ENCODE measurements at regions not wholly inside any gene's neighbourhood (a gene's known extent, or its start where the extent isn't known, plus 50 kb on each side); places are given as distances from the start of the nearest gene placed in this dataset.
"Not testable (repeated sequence)": the region's sequence is repeated elsewhere in the genome, so short reads cannot be mapped to it uniquely, and the experiment has no call there.

GRCh38 chr12:72723732-72724131, 451.6 kb downstream of the TRHDE start:
- Mint-ChIP-seq H3K27ac (no peak overlapping the region), H3K4me1 (no peaks in the 10 kb centered on the region)

GRCh38 chr12:72729451-72730010, 457.4 kb downstream of the TRHDE start:
- ATAC-seq (replicated peaks), result no peak
- Mint-ChIP-seq H3K36me3 (ENCODE audit: low read depth) (no peaks in the 10 kb centered on the region), H3K27me3 (no peaks in the 10 kb centered on the region), H3K4me1 (no peaks in the 10 kb centered on the region), H3K9me3 (peaks cover 17% of the 10 kb centered on the region), H3K27ac (no peak overlapping the region), H3K4me3 (no peak overlapping the region)

More at GRCh38 chr12:72723732-72724131, 451.6 kb downstream of the TRHDE start:
- ATAC-seq (replicated peaks), result no peak
- Mint-ChIP-seq H3K27me3 (no peaks in the 10 kb centered on the region), H3K9me3 (peaks cover 5% of the 10 kb centered on the region), H3K36me3 (ENCODE audit: low read depth) (no peaks in the 10 kb centered on the region), H3K4me3 (no peak overlapping the region)

- Mint-ChIP-seq H3K4me1 (no peaks in the 10 kb centered on the region), H3K36me3 (ENCODE audit: low read depth) (no peaks in the 10 kb centered on the region), H3K27ac (no peak overlapping the region), H3K27me3 (no peaks in the 10 kb centered on the region), H3K4me3 (no peak overlapping the region), H3K9me3 (peaks cover 11% of the 10 kb centered on the region)
- ATAC-seq (replicated peaks), result no peak
Measured at GRCh38 chr12:72734581-72734980, 462.4 kb downstream of the TRHDE start.

DNA sequence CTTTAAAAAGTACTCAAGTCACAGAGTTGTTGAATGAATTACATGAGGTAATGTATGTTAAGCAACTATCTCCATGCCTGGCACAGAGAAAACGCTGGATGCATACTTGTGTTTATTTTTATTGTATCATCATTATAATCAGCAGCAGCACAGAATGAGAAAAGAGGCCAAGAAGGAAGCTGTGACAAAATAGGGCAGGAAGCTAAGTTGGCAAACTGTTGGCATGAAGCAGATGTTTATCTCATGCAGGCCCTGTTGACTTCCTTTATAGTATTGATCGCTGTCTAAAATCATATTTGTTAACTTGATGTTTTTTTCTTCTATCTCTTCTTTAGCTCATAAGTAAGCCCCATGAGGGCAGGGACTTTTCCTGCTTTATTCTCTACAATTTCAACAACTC, 466.6 kb downstream of the TRHDE start:
- ATAC-seq (replicated peaks), result no peak
- no peak overlapping the region for H3K27ac Mint-ChIP-seq
- no peaks in the 10 kb centered on the region for H3K4me1 Mint-ChIP-seq
- H3K27me3 Mint-ChIP-seq, result no peaks in the 10 kb centered on the region
- no peak overlapping the region for H3K4me3 Mint-ChIP-seq
- H3K9me3 Mint-ChIP-seq, result peaks cover 6% of the 10 kb centered on the region
- no peaks in the 10 kb centered on the region for H3K36me3 Mint-ChIP-seq (ENCODE audit: low read depth)

- no peaks in the 10 kb centered on the region for H3K4me1 Mint-ChIP-seq
- H3K4me3 Mint-ChIP-seq, result no peak overlapping the region
- H3K9me3 Mint-ChIP-seq, result peaks cover 11% of the 10 kb centered on the region
- H3K27ac Mint-ChIP-seq, result no peak overlapping the region
- no peaks in the 10 kb centered on the region for H3K36me3 Mint-ChIP-seq (ENCODE audit: low read depth)
- ATAC-seq (replicated peaks), result no peak
- no peaks in the 10 kb centered on the region for H3K27me3 Mint-ChIP-seq
Measured at GRCh38 chr12:72740064-72740463, 467.9 kb downstream of the TRHDE start.

DNA sequence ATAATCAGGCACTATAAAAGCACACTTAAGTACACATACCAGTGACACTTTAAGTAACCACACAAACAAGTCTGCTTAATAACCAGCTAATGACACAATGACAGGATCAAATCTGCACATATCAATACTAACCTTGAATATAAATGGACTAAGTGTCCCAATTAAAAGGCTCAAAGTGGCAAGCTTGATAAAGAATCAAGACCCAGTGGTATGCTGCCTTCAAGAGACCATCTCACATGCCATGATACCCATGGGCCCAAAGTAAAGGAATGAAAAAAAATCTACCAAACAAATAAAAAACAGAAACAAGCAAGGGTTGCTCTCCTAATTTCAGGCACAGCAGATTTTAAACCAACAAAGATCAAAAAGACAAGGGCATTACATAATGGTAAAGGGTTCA, 470.4 kb downstream of the TRHDE start:
- Mint-ChIP-seq H3K9me3 (peaks cover 15% of the 10 kb centered on the region), H3K36me3 (ENCODE audit: low read depth) (no peaks in the 10 kb centered on the region), H3K27me3 (no peaks in the 10 kb centered on the region), H3K4me1 (no peaks in the 10 kb centered on the region), H3K4me3 (no peak overlapping the region), H3K27ac (no peak overlapping the region)
- ATAC-seq (replicated peaks), result no peak

- Mint-ChIP-seq H3K36me3 (ENCODE audit: low read depth) (no peaks in the 10 kb centered on the region), H3K27me3 (no peaks in the 10 kb centered on the region), H3K27ac (no peak overlapping the region), H3K4me3 (no peak overlapping the region), H3K9me3 (peaks cover 15% of the 10 kb centered on the region), H3K4me1 (no peaks in the 10 kb centered on the region)
- ATAC-seq (replicated peaks), result no peak
Measured at GRCh38 chr12:72746048-72746447, 473.9 kb downstream of the TRHDE start.

- H3K9me3 Mint-ChIP-seq, result peaks cover 15% of the 10 kb centered on the region
- no peaks in the 10 kb centered on the region for H3K27me3 Mint-ChIP-seq
- no peak for ATAC-seq (replicated peaks)
- H3K4me3 Mint-ChIP-seq, result no peak overlapping the region
- H3K36me3 Mint-ChIP-seq (ENCODE audit: low read depth), result no peaks in the 10 kb centered on the region
- no peak overlapping the region for H3K27ac Mint-ChIP-seq
- no peaks in the 10 kb centered on the region for H3K4me1 Mint-ChIP-seq
Measured at GRCh38 chr12:72747111-72747849, 475.1 kb downstream of the TRHDE start.

GRCh38 chr12:72748971-72749370, 476.8 kb downstream of the TRHDE start:
- no peak overlapping the region for H3K4me3 Mint-ChIP-seq
- H3K27ac Mint-ChIP-seq, result no peak overlapping the region
- no peaks in the 10 kb centered on the region for H3K4me1 Mint-ChIP-seq
- no peaks in the 10 kb centered on the region for H3K36me3 Mint-ChIP-seq (ENCODE audit: low read depth)
- no peaks in the 10 kb centered on the region for H3K27me3 Mint-ChIP-seq
- peaks cover 11% of the 10 kb centered on the region for H3K9me3 Mint-ChIP-seq
- ATAC-seq (replicated peaks), result no peak

- no peak for ATAC-seq (replicated peaks)
- Mint-ChIP-seq H3K27me3 (no peaks in the 10 kb centered on the region), H3K27ac (no peak overlapping the region), H3K4me3 (no peak overlapping the region), H3K4me1 (no peaks in the 10 kb centered on the region), H3K9me3 (peaks cover 7% of the 10 kb centered on the region), H3K36me3 (ENCODE audit: low read depth) (no peaks in the 10 kb centered on the region)
Measured at GRCh38 chr12:72753571-72753970, 481.4 kb downstream of the TRHDE start.

- H3K9me3 Mint-ChIP-seq; H3K36me3 Mint-ChIP-seq (ENCODE audit: low read depth); H3K4me1 Mint-ChIP-seq; H3K4me3 Mint-ChIP-seq; ATAC-seq (replicated peaks); H3K27ac Mint-ChIP-seq; H3K27me3 Mint-ChIP-seq: not testable (repeated sequence)
Measured at GRCh38 chr12:72754026-72754425, 481.9 kb downstream of the TRHDE start.

GRCh38 chr12:72766517-72766916, 494.3 kb downstream of the TRHDE start:
- Mint-ChIP-seq H3K4me1 (no peaks in the 10 kb centered on the region), H3K9me3 (no peaks in the 10 kb centered on the region), H3K27ac (no peak overlapping the region), H3K27me3 (no peaks in the 10 kb centered on the region), H3K4me3 (no peak overlapping the region), H3K36me3 (ENCODE audit: low read depth) (no peaks in the 10 kb centered on the region)
- no peak for ATAC-seq (replicated peaks)

DNA sequence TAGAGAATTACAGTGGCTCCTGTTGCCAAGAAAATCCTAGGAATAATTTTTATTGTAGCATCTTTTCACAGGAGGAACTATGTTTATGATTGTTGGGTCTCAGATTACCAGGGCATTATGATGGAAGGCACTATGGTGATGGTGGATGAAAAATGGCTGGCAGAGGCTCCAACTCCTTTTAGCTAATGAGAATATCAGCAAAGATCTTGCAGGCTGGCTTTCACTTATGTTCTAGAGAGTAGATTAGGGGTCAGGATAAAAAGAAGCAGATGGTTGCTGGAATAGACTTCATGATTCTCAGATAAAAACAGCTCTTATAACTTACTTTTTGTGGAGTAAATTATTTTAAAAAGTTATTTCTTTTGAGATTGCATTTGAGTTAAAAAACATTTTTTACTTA, 501.9 kb downstream of the TRHDE start:
- H3K27me3 Mint-ChIP-seq, result no peaks in the 10 kb centered on the region
- no peaks in the 10 kb centered on the region for H3K4me1 Mint-ChIP-seq
- no peak for ATAC-seq (replicated peaks)
- H3K27ac Mint-ChIP-seq, result no peak overlapping the region
- no peaks in the 10 kb centered on the region for H3K36me3 Mint-ChIP-seq (ENCODE audit: low read depth)
- peaks cover 8% of the 10 kb centered on the region for H3K9me3 Mint-ChIP-seq
- no peak overlapping the region for H3K4me3 Mint-ChIP-seq

- Mint-ChIP-seq H3K9me3 (peaks cover 13% of the 10 kb centered on the region), H3K27me3 (no peaks in the 10 kb centered on the region), H3K36me3 (ENCODE audit: low read depth) (no peaks in the 10 kb centered on the region)
Measured at GRCh38 chr12:72777806-72778205, 505.6 kb downstream of the TRHDE start.

DNA sequence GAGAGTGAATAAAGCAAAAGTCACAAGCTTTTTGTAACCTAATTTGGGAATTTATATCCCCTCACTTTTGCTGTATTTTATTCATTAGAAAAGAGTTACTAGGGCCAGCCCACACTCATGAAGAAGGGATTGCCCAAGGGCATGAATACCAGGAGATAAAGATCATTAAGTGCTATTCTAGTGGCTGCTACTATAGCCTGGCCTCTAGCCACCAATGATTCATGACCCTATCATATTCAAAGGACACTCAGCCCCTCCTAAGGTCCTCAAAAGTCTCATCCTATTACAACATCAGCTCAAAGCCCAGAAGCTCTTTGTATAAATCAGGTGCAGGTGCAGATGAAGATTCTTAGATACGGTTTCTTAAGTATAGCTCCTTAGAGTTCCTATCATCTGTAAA, 518.1 kb downstream of the TRHDE start:
- ATAC-seq (replicated peaks), result no peak
- H3K4me1 Mint-ChIP-seq, result no peaks in the 10 kb centered on the region
- H3K9me3 Mint-ChIP-seq, result peaks cover 14% of the 10 kb centered on the region
- no peaks in the 10 kb centered on the region for H3K36me3 Mint-ChIP-seq (ENCODE audit: low read depth)
- H3K4me3 Mint-ChIP-seq, result no peak overlapping the region
- H3K27me3 Mint-ChIP-seq, result no peaks in the 10 kb centered on the region
- no peak overlapping the region for H3K27ac Mint-ChIP-seq

More at GRCh38 chr12:72777806-72778205, 505.6 kb downstream of the TRHDE start:
- H3K27ac Mint-ChIP-seq, result no peak overlapping the region
- no peak for ATAC-seq (replicated peaks)
- no peak overlapping the region for H3K4me3 Mint-ChIP-seq
- no peaks in the 10 kb centered on the region for H3K4me1 Mint-ChIP-seq
